ENCODE measurements at regions not wholly inside any gene's neighbourhood (a gene's known extent, or its start where the extent isn't known, plus 50 kb on each side); places are given as distances from the start of the nearest gene placed in this dataset.

DNA sequence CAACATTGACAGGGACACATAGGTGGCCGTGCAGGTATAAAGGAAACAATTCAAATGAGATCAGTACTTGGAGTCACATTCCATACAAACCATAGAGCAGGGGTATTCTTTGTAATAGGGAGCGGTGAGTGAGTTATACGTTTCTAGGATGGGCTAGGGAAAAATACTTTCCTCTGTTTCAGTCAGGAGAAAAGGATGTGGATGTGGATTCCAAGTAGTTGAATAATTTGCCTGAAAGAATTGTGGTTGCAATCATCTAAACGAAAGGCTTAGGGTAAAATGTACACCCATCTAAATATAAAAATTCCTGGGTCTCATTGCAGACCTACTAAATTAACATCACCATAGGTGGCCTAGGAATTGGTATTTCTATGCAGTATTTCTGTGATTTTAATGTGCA, 270.7 kb upstream of the IGFBP3 start:
- H3K14ac ChIP-seq (ENCODE audit: insufficient read length): no peak overlapping the region
- FAIRE-seq (no peak), DNase-seq (ENCODE audit: low read depth in 1 of 2, low spot score in 2 of 2) (no peak)
- H4K5ac ChIP-seq (ENCODE audit: insufficient read length, low read depth, low read length): no peak overlapping the region
- H3K79me1 ChIP-seq (ENCODE audit: low read depth, low read length): no peaks in the 10 kb centered on the region
- H3K27ac ChIP-seq (ENCODE audit: low read depth, low read length): no peak overlapping the region
- H3K9ac ChIP-seq (replicated peaks in 1 of 4; ENCODE audit: extremely low read depth in 1 of 4, low read depth in 3 of 4, low read length in 3 of 4): no peak overlapping the region
- H2BK20ac ChIP-seq (ENCODE audit: low read length): no peak overlapping the region
- no peaks in the 10 kb centered on the region for H3K23me2 ChIP-seq (ENCODE audit: low read depth, low read length)
- no peak overlapping the region for H2AK5ac ChIP-seq (ENCODE audit: low read depth, low read length)
- H3K9me3 ChIP-seq (ENCODE audit: insufficient read depth in 2 of 2, low read depth in 1 of 2, low read length in 1 of 2): no peaks in the 10 kb centered on the region
- H3K27me3 ChIP-seq (replicated peaks in 1 of 4; ENCODE audit: control insufficient read depth in 3 of 4, extremely low read depth in 1 of 4, insufficient read depth in 3 of 4, low read length in 3 of 4): no peaks in the 10 kb centered on the region
- H3K4me2 ChIP-seq (ENCODE audit: insufficient read depth in 1 of 2, low read depth in 2 of 2, low read length in 2 of 2): no peak overlapping the region
- H3K4me1 ChIP-seq (replicated peaks in 1 of 4; ENCODE audit: control insufficient read depth in 3 of 4, insufficient read depth in 4 of 4, low read length in 3 of 4): no peaks in the 10 kb centered on the region
- H3K56ac ChIP-seq (replicated peaks; ENCODE audit: insufficient read length, low read depth, low read length): no peak overlapping the region
- H2AFZ ChIP-seq (ENCODE audit: low read length): no peak overlapping the region
- no peak overlapping the region for H3K4ac ChIP-seq (replicated peaks; ENCODE audit: insufficient read length, low read depth, low read length)
- H4K91ac ChIP-seq (replicated peaks; ENCODE audit: insufficient read length, low read length): no peak overlapping the region
- H3K36me3 ChIP-seq (ENCODE audit: control insufficient read depth in 2 of 4, insufficient read depth in 4 of 4, low read length in 3 of 4): no peaks in the 10 kb centered on the region
- H2BK120ac ChIP-seq (replicated peaks; ENCODE audit: low read depth, low read length): no peak overlapping the region
- no peak overlapping the region for H2BK5ac ChIP-seq (ENCODE audit: low read depth, low read length)
- no peaks in the 10 kb centered on the region for H3K79me2 ChIP-seq (ENCODE audit: control insufficient read depth in 1 of 2, insufficient read depth in 2 of 2, low read length in 2 of 2)
- H3K23ac ChIP-seq (ENCODE audit: insufficient read length): no peak overlapping the region
- H3K4me3 ChIP-seq (ENCODE audit: extremely low read depth in 1 of 4, insufficient read depth in 2 of 4, low read depth in 3 of 4, low read length in 4 of 4): no peak overlapping the region
- no peak overlapping the region for H2BK15ac ChIP-seq (ENCODE audit: low read length)
- H3K18ac ChIP-seq (ENCODE audit: extremely low read depth, low read length): no peak overlapping the region
- CTCF ChIA-PET (ENCODE audit: partially characterized antibody): interaction anchor here (0.9 kb wide), 1 partner anchor 11 kb away, joined by 3 read pairs; no protein-coding TSS in a partner anchor
- no peak overlapping the region for H4K8ac ChIP-seq (ENCODE audit: extremely low read depth, insufficient read depth, low read length)
- WGBS, 2 experiments (ENCODE audit: extremely low coverage in 1 of 2, insufficient coverage in 1 of 2, insufficient read length in 1 of 2, insufficient replicate concordance in 2 of 2, low coverage in 1 of 2, low lambda C conversion rate in 2 of 2, missing lambda C conversion rate in 1 of 2): 93% methylated on average over 4 of the region's 4 CpGs; no CpG with 5 or more reads in 1 of the 2 experiments
- POLR2A ChIA-PET (ENCODE audit: partially characterized antibody): no interaction called here
- no peak overlapping the region for H2BK12ac ChIP-seq (ENCODE audit: low read depth, low read length)
- no peaks in the 10 kb centered on the region for H4K20me1 ChIP-seq (replicated peaks in 1 of 2; ENCODE audit: control insufficient read depth in 1 of 2, insufficient read depth in 2 of 2, low read length in 2 of 2)
- TF ChIP-seq MAFK (IDR thresholded peaks at IDR 0.05; ENCODE audit: low read depth, low read length) (no peak), MAX (IDR thresholded peaks at IDR 0.05) (no peak), SP2 (IDR thresholded peaks at IDR 0.05; ENCODE audit: low read length) (no peak), NRF1 (IDR thresholded peaks at IDR 0.05; ENCODE audit: low read depth, low read length) (no peak), POLR2AphosphoS5 (IDR thresholded peaks at IDR 0.05; ENCODE audit: low read depth, low read length) (no peak), SP1 (IDR thresholded peaks at IDR 0.05; ENCODE audit: low read depth, low read length) (no peak), TAF7 (optimal IDR thresholded peaks at IDR 0.05; ENCODE audit: borderline replicate concordance, low read depth, low read length) (no peak), KDM4A (IDR thresholded peaks at IDR 0.05; ENCODE audit: low read depth, low read length, severe bottlenecking) (no peak), CREB1 (IDR thresholded peaks at IDR 0.05) (no peak), TBP (IDR thresholded peaks at IDR 0.05; ENCODE audit: low read depth, low read length) (no peak), JUN (IDR thresholded peaks at IDR 0.05; ENCODE audit: low read depth, low read length) (no peak)
- TF ChIP-seq, protein P1, sequence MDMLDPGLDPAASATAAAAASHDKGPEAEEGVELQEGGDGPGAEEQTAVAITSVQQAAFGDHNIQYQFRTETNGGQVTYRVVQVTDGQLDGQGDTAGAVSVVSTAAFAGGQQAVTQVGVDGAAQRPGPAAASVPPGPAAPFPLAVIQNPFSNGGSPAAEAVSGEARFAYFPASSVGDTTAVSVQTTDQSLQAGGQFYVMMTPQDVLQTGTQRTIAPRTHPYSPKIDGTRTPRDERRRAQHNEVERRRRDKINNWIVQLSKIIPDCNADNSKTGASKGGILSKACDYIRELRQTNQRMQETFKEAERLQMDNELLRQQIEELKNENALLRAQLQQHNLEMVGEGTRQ (IDR thresholded peaks at IDR 0.05; ENCODE audit: low read length): no peak
- TF ChIP-seq, protein P2, sequence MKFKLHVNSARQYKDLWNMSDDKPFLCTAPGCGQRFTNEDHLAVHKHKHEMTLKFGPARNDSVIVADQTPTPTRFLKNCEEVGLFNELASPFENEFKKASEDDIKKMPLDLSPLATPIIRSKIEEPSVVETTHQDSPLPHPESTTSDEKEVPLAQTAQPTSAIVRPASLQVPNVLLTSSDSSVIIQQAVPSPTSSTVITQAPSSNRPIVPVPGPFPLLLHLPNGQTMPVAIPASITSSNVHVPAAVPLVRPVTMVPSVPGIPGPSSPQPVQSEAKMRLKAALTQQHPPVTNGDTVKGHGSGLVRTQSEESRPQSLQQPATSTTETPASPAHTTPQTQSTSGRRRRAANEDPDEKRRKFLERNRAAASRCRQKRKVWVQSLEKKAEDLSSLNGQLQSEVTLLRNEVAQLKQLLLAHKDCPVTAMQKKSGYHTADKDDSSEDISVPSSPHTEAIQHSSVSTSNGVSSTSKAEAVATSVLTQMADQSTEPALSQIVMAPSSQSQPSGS (IDR thresholded peaks at IDR 0.05; ENCODE audit: low read length): no peak

Data from H1 (cell line).